Lower leg skin (tissue), 3 donors: ENCODE measurements at regions not wholly inside any gene's neighbourhood (a gene's known extent, or its start where the extent isn't known, plus 50 kb on each side); places are given as distances from the start of the nearest gene placed in this dataset.

ENCODE experiments used
- POLR2A ChIP-seq, 2 donors: fragments of 450-650 bp; IDR thresholded peaks; one replicate each; pipeline ENCODE4 v1.6.1; 2016 to 2017; ENCODE audit warnings: antibody characterized with exemption in 2 of 2, mild to moderate bottlenecking in 1 of 2, moderate library complexity in 1 of 2
- TF ChIP-seq, protein P1 (sequence below), 3 donors: fragments of 450-650 bp; IDR thresholded peaks; one replicate each; pipeline ENCODE4 v1.5.1; 2016; ENCODE audit warnings: antibody characterized with exemption in 3 of 3, mild to moderate bottlenecking in 3 of 3, moderate library complexity in 2 of 3

GRCh38 chrX:125544856-125545255 lies 225.2 kb downstream of the TEX13C start:
- TF ChIP-seq, protein P1, sequence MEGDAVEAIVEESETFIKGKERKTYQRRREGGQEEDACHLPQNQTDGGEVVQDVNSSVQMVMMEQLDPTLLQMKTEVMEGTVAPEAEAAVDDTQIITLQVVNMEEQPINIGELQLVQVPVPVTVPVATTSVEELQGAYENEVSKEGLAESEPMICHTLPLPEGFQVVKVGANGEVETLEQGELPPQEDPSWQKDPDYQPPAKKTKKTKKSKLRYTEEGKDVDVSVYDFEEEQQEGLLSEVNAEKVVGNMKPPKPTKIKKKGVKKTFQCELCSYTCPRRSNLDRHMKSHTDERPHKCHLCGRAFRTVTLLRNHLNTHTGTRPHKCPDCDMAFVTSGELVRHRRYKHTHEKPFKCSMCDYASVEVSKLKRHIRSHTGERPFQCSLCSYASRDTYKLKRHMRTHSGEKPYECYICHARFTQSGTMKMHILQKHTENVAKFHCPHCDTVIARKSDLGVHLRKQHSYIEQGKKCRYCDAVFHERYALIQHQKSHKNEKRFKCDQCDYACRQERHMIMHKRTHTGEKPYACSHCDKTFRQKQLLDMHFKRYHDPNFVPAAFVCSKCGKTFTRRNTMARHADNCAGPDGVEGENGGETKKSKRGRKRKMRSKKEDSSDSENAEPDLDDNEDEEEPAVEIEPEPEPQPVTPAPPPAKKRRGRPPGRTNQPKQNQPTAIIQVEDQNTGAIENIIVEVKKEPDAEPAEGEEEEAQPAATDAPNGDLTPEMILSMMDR (IDR thresholded peaks at IDR 0.05), result no peak
- no peak for TF ChIP-seq POLR2A (IDR thresholded peaks at IDR 0.05)
